Activated CD8-positive, alpha-beta memory T cell treated with anti-CD3 and anti-CD28 coated beads, Interleukin-2, amount 10 ng/mL, durations not matched to agents 7 days and 5 days (primary cell): ENCODE measurements at regions not wholly inside any gene's neighbourhood (a gene's known extent, or its start where the extent isn't known, plus 50 kb on each side); places are given as distances from the start of the nearest gene placed in this dataset.

ENCODE experiments used
- ATAC-seq: fragments of 150-1000 bp; cut with Tn5 transposase; one replicate; pipeline ENCODE4 v1.10.0; 2021; ENCODE audit warnings: moderate library complexity
- CTCF ChIA-PET: fragments of 350-600 bp; sonication (Branson Sonifier 250); formaldehyde crosslinking; loops from one replicate; lab custom pipeline; 2021; ENCODE audit warnings: antibody characterized with exemption; lab: Charles Lee
- DNase-seq: peaks from one replicate; pipeline ENCODE4 v3.0.0-alpha.2; 2020
- H3K27ac Mint-ChIP-seq: one replicate; pipeline ENCODE4 v1.8.0; 2021; ENCODE audit warnings: mild to moderate bottlenecking, mixed read lengths
- H3K27me3 Mint-ChIP-seq: one replicate; pipeline ENCODE4 v1.8.0; 2021; ENCODE audit warnings: mixed read lengths
- H3K36me3 Mint-ChIP-seq: one replicate; pipeline ENCODE4 v1.8.0; 2021; ENCODE audit warnings: mild to moderate bottlenecking, mixed read lengths
- H3K4me1 Mint-ChIP-seq: one replicate; pipeline ENCODE4 v1.8.0; 2021; ENCODE audit warnings: mixed read lengths
- H3K4me3 Mint-ChIP-seq: one replicate; pipeline ENCODE4 v1.8.0; 2021; ENCODE audit warnings: mild to moderate bottlenecking, moderate library complexity, mixed read lengths
- H3K9me3 Mint-ChIP-seq: one replicate; pipeline ENCODE4 v1.8.0; 2022; ENCODE audit warnings: low read depth, mixed read lengths

GRCh38 chr12:22396735-22397134 lies 62.2 kb upstream of the ST8SIA1 start:
- Mint-ChIP-seq H3K36me3 (peaks cover 7% of the 10 kb centered on the region), H3K9me3 (peaks cover 8% of the 10 kb centered on the region), H3K4me3 (no peak overlapping the region), H3K27me3 (no peaks in the 10 kb centered on the region), H3K4me1 (peaks cover 27% of the 10 kb centered on the region), H3K27ac (peak overlapping the region; percentile 75)
- no peak for ATAC-seq
- CTCF ChIA-PET, result interaction anchor here (1.2 to 1.6 kb wide), 3 partner anchors 13 to 62 kb away, joined by 3 read pairs; no protein-coding TSS in a partner anchor
- no peak for DNase-seq

- Mint-ChIP-seq H3K4me3 (no peak overlapping the region), H3K27me3 (no peaks in the 10 kb centered on the region), H3K4me1 (peaks cover 27% of the 10 kb centered on the region), H3K27ac (peak overlapping the region; percentile 75), H3K36me3 (peaks cover 3% of the 10 kb centered on the region), H3K9me3 (peaks cover 4% of the 10 kb centered on the region)
- CTCF ChIA-PET, result interaction anchor here (1.2 to 1.6 kb wide), 4 partner anchors 13 to 63 kb away, joined by 3 to 4 read pairs (median 3); no protein-coding TSS in a partner anchor
- peak; percentile 49 for ATAC-seq
- no peak for DNase-seq
Measured at GRCh38 chr12:22396253-22396652, 61.7 kb upstream of the ST8SIA1 start.

GRCh38 chr12:22395666-22396065 lies 61.2 kb upstream of the ST8SIA1 start:
- CTCF ChIA-PET, result interaction anchor here (1.2 to 1.6 kb wide), 4 partner anchors 14 to 63 kb away, joined by 3 to 4 read pairs (median 3); no protein-coding TSS in a partner anchor
- Mint-ChIP-seq H3K9me3 (peaks cover 3% of the 10 kb centered on the region), H3K4me3 (no peak overlapping the region), H3K27ac (no peak overlapping the region), H3K36me3 (peaks cover 2% of the 10 kb centered on the region), H3K4me1 (peaks cover 27% of the 10 kb centered on the region), H3K27me3 (no peaks in the 10 kb centered on the region)
- DNase-seq (no peak), ATAC-seq (no peak)
